Right lobe of liver (tissue), 6 donors: ENCODE measurements at regions not wholly inside any gene's neighbourhood (a gene's known extent, or its start where the extent isn't known, plus 50 kb on each side); places are given as distances from the start of the nearest gene placed in this dataset.

Source experiments
- ATAC-seq, 4 donors: fragments of 200-7000 bp; cut with Tn5 transposase; one replicate each; pipeline ENCODE4 v1.9.1; 2020; ENCODE audit warnings: mild to moderate bottlenecking in 4 of 4, moderate library complexity in 4 of 4
- DNase-seq, 3 donors: peaks; one replicate each; pipeline ENCODE4 v3.0.0-alpha.2; 2020
- H3K27ac ChIP-seq, 3 donors: fragments of 200-600 bp; one replicate each; pipeline ENCODE4 v1.8.0; 2022
- H3K27me3 ChIP-seq, 2 donors: fragments of 200-600 bp; one replicate each; pipeline ENCODE4 v1.8.0; 2022
- H3K36me3 ChIP-seq, 4 donors: fragments of 200-600 bp; sonication (generic) in 1 of 4; one replicate each; pipeline versions ENCODE4 v1.5.1 to v1.8.0; 2017 to 2022; ENCODE audit warnings: control low read depth in 1 of 4
- H3K4me1 ChIP-seq, 4 donors: fragments of 200-600 bp; sonication (generic) in 1 of 4; one replicate each; pipeline versions ENCODE4 v1.5.1 to v1.8.0; 2017 to 2022; ENCODE audit warnings: control low read depth in 1 of 4
- H3K4me3 ChIP-seq, 3 donors: fragments of 200-600 bp; one replicate each; pipeline ENCODE4 v1.8.0; 2022
- H3K9me3 ChIP-seq, 4 donors: fragments of 200-600 bp; sonication (generic) in 1 of 4; one replicate each; pipeline versions ENCODE4 v1.5.1 to v1.8.0; 2017 to 2022; ENCODE audit warnings: control low read depth in 1 of 4
- POLR2A ChIP-seq: fragments of 450-650 bp; IDR thresholded peaks from one replicate; pipeline ENCODE4 v1.6.1; 2017; ENCODE audit warnings: antibody characterized with exemption, mild to moderate bottlenecking
- whole genome bisulfite sequencing: methylation state at CpG from one replicate; pipeline ENCODE4 v1.1.6; 2018; ENCODE audit warnings: low coverage, low lambda C conversion rate; ENCODE audit not compliant: insufficient coverage; ENCODE audit errors: missing lambda C conversion rate; 5-methylcytosine and 5-hydroxymethylcytosine counted together
- intact Hi-C, 2 donors: fragments of 100-400 bp; cut with DNase I; formaldehyde crosslinking; loops; one replicate each; pipeline versions ENCODE4 v1.11.2 to v1.14.1; 2022
- TF ChIP-seq, protein P1 (sequence below), 4 donors: fragments of 200-600 bp in 3 of 4; fragments of 450-650 bp in 1 of 4; IDR thresholded peaks; one replicate each; pipeline versions ENCODE4 v1.5.1 to v1.8.0; 2016 to 2022; ENCODE audit warnings: antibody characterized with exemption in 4 of 4, mild to moderate bottlenecking in 2 of 4
- donor health status: DM: no; HTN: yes; CAD: no.
- donor health status: DM: no; HTN: no; CAD: no.
- donor health status: DM: no; HTN: no; CAD: no.
- donor health status: DM: no; HTN: yes; CAD: no.
- donor health status: DM: no; HTN: yes; CAD: no.

- H3K27ac ChIP-seq: no peak overlapping the region
- DNase-seq (no peak), ATAC-seq (no peak)
- H3K36me3 ChIP-seq: no peaks in the 10 kb centered on the region
- no peaks in the 10 kb centered on the region for H3K4me1 ChIP-seq
- 39% methylated on average over 7 of the region's 7 CpGs for WGBS
- no peak overlapping the region for H3K4me3 ChIP-seq
- no peaks in the 10 kb centered on the region for H3K9me3 ChIP-seq
- H3K27me3 ChIP-seq: no peaks in the 10 kb centered on the region
- intact Hi-C loops: no loop called here
- TF ChIP-seq, protein P1, sequence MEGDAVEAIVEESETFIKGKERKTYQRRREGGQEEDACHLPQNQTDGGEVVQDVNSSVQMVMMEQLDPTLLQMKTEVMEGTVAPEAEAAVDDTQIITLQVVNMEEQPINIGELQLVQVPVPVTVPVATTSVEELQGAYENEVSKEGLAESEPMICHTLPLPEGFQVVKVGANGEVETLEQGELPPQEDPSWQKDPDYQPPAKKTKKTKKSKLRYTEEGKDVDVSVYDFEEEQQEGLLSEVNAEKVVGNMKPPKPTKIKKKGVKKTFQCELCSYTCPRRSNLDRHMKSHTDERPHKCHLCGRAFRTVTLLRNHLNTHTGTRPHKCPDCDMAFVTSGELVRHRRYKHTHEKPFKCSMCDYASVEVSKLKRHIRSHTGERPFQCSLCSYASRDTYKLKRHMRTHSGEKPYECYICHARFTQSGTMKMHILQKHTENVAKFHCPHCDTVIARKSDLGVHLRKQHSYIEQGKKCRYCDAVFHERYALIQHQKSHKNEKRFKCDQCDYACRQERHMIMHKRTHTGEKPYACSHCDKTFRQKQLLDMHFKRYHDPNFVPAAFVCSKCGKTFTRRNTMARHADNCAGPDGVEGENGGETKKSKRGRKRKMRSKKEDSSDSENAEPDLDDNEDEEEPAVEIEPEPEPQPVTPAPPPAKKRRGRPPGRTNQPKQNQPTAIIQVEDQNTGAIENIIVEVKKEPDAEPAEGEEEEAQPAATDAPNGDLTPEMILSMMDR (IDR thresholded peaks at IDR 0.05): no peak
- TF ChIP-seq POLR2A: no peak
Observed at GRCh38 chr22:27135031-27135981, 477.9 kb downstream of the MIAT start.

DNA sequence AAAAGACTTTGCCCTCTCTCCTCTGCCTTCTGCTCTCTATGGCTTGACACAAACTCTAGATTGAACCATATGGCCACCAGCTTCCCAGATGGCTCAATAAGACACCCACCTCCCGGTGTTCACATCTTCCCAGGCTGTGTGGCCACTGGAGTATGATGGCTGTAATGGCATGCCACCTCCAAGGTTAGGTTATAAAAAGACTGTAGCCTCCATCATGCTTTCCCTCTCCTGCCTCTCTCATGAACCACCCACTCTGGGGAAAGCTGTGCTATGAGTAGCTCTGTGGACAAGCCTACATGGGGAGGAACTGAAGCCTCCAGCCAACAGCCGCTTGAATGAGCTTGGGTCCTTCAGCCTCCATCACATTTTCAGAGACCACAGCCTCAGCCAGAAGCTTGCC is 479.2 kb downstream of the MIAT start:
- DNase-seq (no peak), ATAC-seq (no peak)
- intact Hi-C loops: no loop called here
- Histone ChIP-seq H3K4me3 (no peak overlapping the region), H3K36me3 (no peaks in the 10 kb centered on the region), H3K27me3 (no peaks in the 10 kb centered on the region), H3K27ac (no peak overlapping the region), H3K9me3 (no peaks in the 10 kb centered on the region), H3K4me1 (no peaks in the 10 kb centered on the region)
- 60% methylated on average over 1 of the region's 2 CpGs for WGBS
- TF ChIP-seq POLR2A: no peak
- TF ChIP-seq, protein P1 (IDR thresholded peaks at IDR 0.05): no peak

GRCh38 chr22:27137871-27138337 is 480.5 kb downstream of the MIAT start:
- intact Hi-C loops: no loop called here
- H3K9me3 ChIP-seq: no peaks in the 10 kb centered on the region
- no peak for TF ChIP-seq POLR2A
- TF ChIP-seq, protein P1 (IDR thresholded peaks at IDR 0.05): no peak
- ATAC-seq: no peak
- H3K4me3 ChIP-seq: no peak overlapping the region
- no peak for DNase-seq
- H3K4me1 ChIP-seq: no peaks in the 10 kb centered on the region
- no peaks in the 10 kb centered on the region for H3K27me3 ChIP-seq
- 39% methylated on average over 6 of the region's 13 CpGs for WGBS
- no peaks in the 10 kb centered on the region for H3K36me3 ChIP-seq
- H3K27ac ChIP-seq: no peak overlapping the region

DNA sequence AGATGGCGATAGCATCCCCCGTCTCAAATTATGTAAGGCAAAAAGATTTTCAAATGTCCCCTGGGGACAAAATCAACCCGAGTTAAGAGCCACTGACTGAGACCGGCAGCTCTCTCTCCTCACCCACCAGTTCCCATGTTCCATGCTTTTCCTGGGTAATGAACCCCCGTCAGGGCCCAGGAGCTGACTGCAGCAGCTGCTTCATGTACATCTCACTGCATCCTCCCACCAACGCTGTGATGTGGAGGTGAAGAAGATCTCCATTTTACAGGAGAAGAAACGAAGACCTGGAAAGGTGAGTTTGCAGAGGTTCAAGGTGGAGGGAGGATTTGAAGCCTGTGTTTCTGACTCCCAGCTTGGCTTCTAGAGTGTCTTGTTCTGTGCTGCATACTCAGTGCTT is 481.1 kb downstream of the MIAT start:
- no peak overlapping the region for H3K27ac ChIP-seq
- no peaks in the 10 kb centered on the region for H3K27me3 ChIP-seq
- intact Hi-C loops: no loop called here
- H3K4me1 ChIP-seq: no peaks in the 10 kb centered on the region
- no peak overlapping the region for H3K4me3 ChIP-seq
- DNase-seq (no peak), ATAC-seq (no peak)
- no peaks in the 10 kb centered on the region for H3K9me3 ChIP-seq
- whole genome bisulfite sequencing: 81% methylated on average over 5 of the region's 7 CpGs
- H3K36me3 ChIP-seq: no peaks in the 10 kb centered on the region
- TF ChIP-seq POLR2A: no peak
- TF ChIP-seq, protein P1 (IDR thresholded peaks at IDR 0.05): no peak
